WTC11 (cell line): ENCODE measurements at regions not wholly inside any gene's neighbourhood (a gene's known extent, or its start where the extent isn't known, plus 50 kb on each side); places are given as distances from the start of the nearest gene placed in this dataset.

Source experiments
- ATAC-seq: fragments of 200-7000 bp; cut with Tn5 transposase; 2 replicates; pipeline ENCODE4 v1.10.0; 2021; ENCODE audit warnings: mild to moderate bottlenecking, moderate library complexity
- CTCF ChIA-PET: fragments of 300-600 bp; sonication (Branson Sonifier 250); formaldehyde crosslinking; loops from one replicate; lab custom pipeline; 2021; ENCODE audit warnings: antibody characterized with exemption; lab: Charles Lee
- POLR2A ChIA-PET: fragments of 350-600 bp; sonication (Branson Sonifier 250); formaldehyde crosslinking; loops from one replicate; lab custom pipeline; 2021; ENCODE audit warnings: antibody characterized with exemption; lab: Charles Lee
- DNase-seq: peaks from one replicate; pipeline ENCODE4 v3.0.0; 2021; ENCODE audit warnings: low spot score
- H3K27ac Mint-ChIP-seq: 2 replicates; pipeline ENCODE4 v1.8.0; 2021; ENCODE audit warnings: mixed read lengths
- H3K27me3 Mint-ChIP-seq: 2 replicates; pipeline ENCODE4 v1.8.0; 2021; ENCODE audit warnings: low read depth, mild to moderate bottlenecking, moderate library complexity, mixed read lengths
- H3K36me3 Mint-ChIP-seq: 2 replicates; pipeline ENCODE4 v1.8.0; 2021; ENCODE audit warnings: mixed read lengths
- H3K4me1 Mint-ChIP-seq: 2 replicates; pipeline ENCODE4 v1.8.0; 2022; ENCODE audit warnings: mixed read lengths
- H3K4me3 Mint-ChIP-seq: 2 replicates; pipeline ENCODE4 v1.8.0; 2021; ENCODE audit warnings: mild to moderate bottlenecking, moderate library complexity, mixed read lengths
- H3K9me3 Mint-ChIP-seq: 2 replicates; pipeline ENCODE4 v1.8.0; 2021; ENCODE audit warnings: mixed read lengths
- AR ChIP-seq: fragments of 250-450 bp; sonication (Bioruptor Pico); IDR thresholded peaks from 2 replicates; pipeline ENCODE4 v1.9.0; 2021; ENCODE audit warnings: mild to moderate bottlenecking
- ATF1 ChIP-seq: sonication (generic); formaldehyde crosslinking; IDR thresholded peaks from 2 replicates; pipeline ENCODE4 v1.8.1; 2023; ENCODE audit warnings: mild to moderate bottlenecking, moderate library complexity, missing genetic modification reagents
- E2F4 ChIP-seq: sonication (generic); formaldehyde crosslinking; IDR thresholded peaks from 2 replicates; pipeline ENCODE4 v1.8.1; 2022; ENCODE audit warnings: low read depth, mild to moderate bottlenecking, moderate library complexity, missing genetic modification reagents, borderline replicate concordance
- ELF4 ChIP-seq: sonication (generic); formaldehyde crosslinking; IDR thresholded peaks from 2 replicates; pipeline ENCODE4 v1.8.1; 2022; ENCODE audit warnings: low read depth, mild to moderate bottlenecking, moderate library complexity, missing genetic modification reagents
- ERG ChIP-seq: fragments of 250-450 bp; sonication (Bioruptor Pico); IDR thresholded peaks from 2 replicates; pipeline ENCODE4 v1.8.0; 2021; ENCODE audit warnings: mild to moderate bottlenecking
- IRF2 ChIP-seq: sonication (generic); formaldehyde crosslinking; IDR thresholded peaks from 2 replicates; pipeline ENCODE4 v1.8.0; 2022; ENCODE audit warnings: low read depth, missing genetic modification reagents, borderline replicate concordance
- KAT7 ChIP-seq: sonication (generic); formaldehyde crosslinking; IDR thresholded peaks from 2 replicates; pipeline ENCODE4 v1.8.1; 2023; ENCODE audit warnings: missing genetic modification reagents, mild to moderate bottlenecking, borderline replicate concordance
- MLX ChIP-seq: sonication (generic); formaldehyde crosslinking; IDR thresholded peaks from 2 replicates; pipeline ENCODE4 v1.8.1; 2023; ENCODE audit warnings: mild to moderate bottlenecking, missing genetic modification reagents, moderate library complexity
- TEAD1 ChIP-seq: sonication (generic); formaldehyde crosslinking; IDR thresholded peaks from 2 replicates; pipeline ENCODE4 v1.8.0; 2022; ENCODE audit warnings: mild to moderate bottlenecking, missing genetic modification reagents
- TEAD4 ChIP-seq: sonication (generic); formaldehyde crosslinking; IDR thresholded peaks from 2 replicates; pipeline ENCODE4 v1.8.0; 2022; ENCODE audit warnings: mild to moderate bottlenecking, missing genetic modification reagents
- ZBTB21 ChIP-seq: sonication (generic); formaldehyde crosslinking; IDR thresholded peaks from 2 replicates; pipeline ENCODE4 v1.8.1; 2023; ENCODE audit warnings: mild to moderate bottlenecking, missing genetic modification reagents, borderline replicate concordance
- ZBTB43 ChIP-seq: sonication (generic); formaldehyde crosslinking; IDR thresholded peaks from 2 replicates; pipeline ENCODE4 v1.8.1; 2023; ENCODE audit warnings: mild to moderate bottlenecking, missing genetic modification reagents
- ZNF121 ChIP-seq: sonication (generic); formaldehyde crosslinking; IDR thresholded peaks from 2 replicates; pipeline ENCODE4 v1.8.0; 2023; ENCODE audit warnings: missing genetic modification reagents
- ZNF263 ChIP-seq: sonication (generic); formaldehyde crosslinking; IDR thresholded peaks from 2 replicates; pipeline ENCODE4 v1.8.1; 2022; ENCODE audit warnings: low read depth, mild to moderate bottlenecking, moderate library complexity, missing genetic modification reagents
- ZSCAN18 ChIP-seq: fragments of 250-450 bp; sonication (Bioruptor Pico); IDR thresholded peaks from 2 replicates; pipeline ENCODE4 v2.1.2; 2022; ENCODE audit warnings: mild to moderate bottlenecking, moderate library complexity
- TF ChIP-seq, protein P1 (sequence below): sonication (generic); formaldehyde crosslinking; conservative IDR thresholded peaks from 2 replicates; pipeline ENCODE4 v1.8.1; 2022; ENCODE audit warnings: mild to moderate bottlenecking, missing genetic modification reagents
- TF ChIP-seq, protein P2 (sequence below): sonication (generic); formaldehyde crosslinking; IDR thresholded peaks from 2 replicates; pipeline ENCODE4 v1.8.1; 2023; ENCODE audit warnings: mild to moderate bottlenecking, missing genetic modification reagents
- TF ChIP-seq, protein P3 (sequence below): sonication (generic); formaldehyde crosslinking; IDR thresholded peaks from 2 replicates; pipeline ENCODE4 v1.8.0; 2022; ENCODE audit warnings: mild to moderate bottlenecking, missing genetic modification reagents

GRCh38 chr2:216765761-216766262 lies 70.5 kb upstream of the IGFBP5 start (continued):
- TF ChIP-seq ERG (CRISPR knock-in tag) (0 out of 2 replicates have a peak, but pooled peaks have one; percentile 39), ZBTB43 (CRISPR knock-in tag) (no peak), ZSCAN18 (CRISPR knock-in tag) (no peak), TEAD1 (CRISPR knock-in tag) (no peak), TEAD4 (CRISPR knock-in tag) (no peak), ZBTB21 (CRISPR knock-in tag) (0 out of 2 replicates have a peak, but pooled peaks have one; percentile 19), AR (CRISPR knock-in tag) (no peak), ATF1 (CRISPR knock-in tag) (no peak)
- TF ChIP-seq, protein P1, sequence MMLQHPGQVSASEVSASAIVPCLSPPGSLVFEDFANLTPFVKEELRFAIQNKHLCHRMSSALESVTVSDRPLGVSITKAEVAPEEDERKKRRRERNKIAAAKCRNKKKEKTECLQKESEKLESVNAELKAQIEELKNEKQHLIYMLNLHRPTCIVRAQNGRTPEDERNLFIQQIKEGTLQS (CRISPR knock-in tag) = no peak

DNA sequence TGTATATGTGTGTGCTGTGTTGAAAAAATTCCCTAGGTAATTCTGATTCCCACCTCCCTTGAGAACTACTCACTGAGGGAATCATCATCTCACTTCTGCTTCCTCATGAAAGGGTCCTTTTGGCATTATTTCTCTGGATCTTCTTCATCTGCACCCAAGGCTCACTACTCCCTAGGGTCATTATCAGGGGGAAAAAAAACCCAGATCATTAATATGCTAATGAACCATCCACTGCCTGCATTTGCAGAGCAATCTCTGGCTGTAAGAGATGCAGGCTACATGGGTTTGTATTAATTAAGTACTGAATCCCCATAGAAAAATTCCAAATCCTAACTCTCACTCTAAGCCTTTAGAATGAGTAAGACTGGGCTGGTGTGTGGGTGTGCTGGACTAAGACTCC lies 68.0 kb upstream of the IGFBP5 start:
- Mint-ChIP-seq H3K27ac (no peak overlapping the region), H3K4me3 (no peak overlapping the region), H3K4me1 (peaks cover 51% of the 10 kb centered on the region), H3K27me3 (no peaks in the 10 kb centered on the region; the same call in 1 of the 2 replicates), H3K9me3 (0 out of 2 replicates have a peak, but pooled peaks cover 3% of the 10 kb centered on the region), H3K36me3 (no peaks in the 10 kb centered on the region)
- CTCF ChIA-PET = no interaction called here
- POLR2A ChIA-PET = no interaction called here
- no peak for DNase-seq
- ATAC-seq = no peak
- TF ChIP-seq ELF4 (CRISPR knock-in tag) = no peak
- no peak for TF ChIP-seq KAT7
- TF ChIP-seq ATF1 (CRISPR knock-in tag) = no peak
- no peak for TF ChIP-seq ZNF121
- TF ChIP-seq AR (CRISPR knock-in tag) = no peak
- TF ChIP-seq, protein P2, sequence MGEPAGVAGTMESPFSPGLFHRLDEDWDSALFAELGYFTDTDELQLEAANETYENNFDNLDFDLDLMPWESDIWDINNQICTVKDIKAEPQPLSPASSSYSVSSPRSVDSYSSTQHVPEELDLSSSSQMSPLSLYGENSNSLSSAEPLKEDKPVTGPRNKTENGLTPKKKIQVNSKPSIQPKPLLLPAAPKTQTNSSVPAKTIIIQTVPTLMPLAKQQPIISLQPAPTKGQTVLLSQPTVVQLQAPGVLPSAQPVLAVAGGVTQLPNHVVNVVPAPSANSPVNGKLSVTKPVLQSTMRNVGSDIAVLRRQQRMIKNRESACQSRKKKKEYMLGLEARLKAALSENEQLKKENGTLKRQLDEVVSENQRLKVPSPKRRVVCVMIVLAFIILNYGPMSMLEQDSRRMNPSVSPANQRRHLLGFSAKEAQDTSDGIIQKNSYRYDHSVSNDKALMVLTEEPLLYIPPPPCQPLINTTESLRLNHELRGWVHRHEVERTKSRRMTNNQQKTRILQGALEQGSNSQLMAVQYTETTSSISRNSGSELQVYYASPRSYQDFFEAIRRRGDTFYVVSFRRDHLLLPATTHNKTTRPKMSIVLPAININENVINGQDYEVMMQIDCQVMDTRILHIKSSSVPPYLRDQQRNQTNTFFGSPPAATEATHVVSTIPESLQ (CRISPR knock-in tag) = no peak
- no peak for TF ChIP-seq IRF2 (CRISPR knock-in tag)
- TF ChIP-seq ZNF263 (CRISPR knock-in tag) = no peak
- no peak for TF ChIP-seq E2F4
- no peak for TF ChIP-seq MLX (CRISPR knock-in tag)
- TF ChIP-seq, protein P3, sequence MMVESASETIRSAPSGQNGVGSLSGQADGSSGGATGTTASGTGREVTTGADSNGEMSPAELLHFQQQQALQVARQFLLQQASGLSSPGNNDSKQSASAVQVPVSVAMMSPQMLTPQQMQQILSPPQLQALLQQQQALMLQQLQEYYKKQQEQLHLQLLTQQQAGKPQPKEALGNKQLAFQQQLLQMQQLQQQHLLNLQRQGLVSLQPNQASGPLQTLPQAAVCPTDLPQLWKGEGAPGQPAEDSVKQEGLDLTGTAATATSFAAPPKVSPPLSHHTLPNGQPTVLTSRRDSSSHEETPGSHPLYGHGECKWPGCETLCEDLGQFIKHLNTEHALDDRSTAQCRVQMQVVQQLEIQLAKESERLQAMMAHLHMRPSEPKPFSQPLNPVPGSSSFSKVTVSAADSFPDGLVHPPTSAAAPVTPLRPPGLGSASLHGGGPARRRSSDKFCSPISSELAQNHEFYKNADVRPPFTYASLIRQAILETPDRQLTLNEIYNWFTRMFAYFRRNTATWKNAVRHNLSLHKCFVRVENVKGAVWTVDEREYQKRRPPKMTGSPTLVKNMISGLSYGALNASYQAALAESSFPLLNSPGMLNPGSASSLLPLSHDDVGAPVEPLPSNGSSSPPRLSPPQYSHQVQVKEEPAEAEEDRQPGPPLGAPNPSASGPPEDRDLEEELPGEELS (CRISPR knock-in tag) = no peak
